SH-SY5Y (cell line): ENCODE measurements at regions not wholly inside any gene's neighbourhood (a gene's known extent, or its start where the extent isn't known, plus 50 kb on each side); places are given as distances from the start of the nearest gene placed in this dataset.

Experiments
- GATA2 ChIP-seq: IDR thresholded peaks from 2 replicates; pipeline ENCODE4 v1.6.1; 2011; ENCODE audit warnings: mild to moderate bottlenecking, low read depth, low read length
- GATA3 ChIP-seq: IDR thresholded peaks from 2 replicates; pipeline ENCODE4 v1.6.1; 2011; ENCODE audit warnings: low read depth, mild to moderate bottlenecking, low read length, moderate library complexity

DNA sequence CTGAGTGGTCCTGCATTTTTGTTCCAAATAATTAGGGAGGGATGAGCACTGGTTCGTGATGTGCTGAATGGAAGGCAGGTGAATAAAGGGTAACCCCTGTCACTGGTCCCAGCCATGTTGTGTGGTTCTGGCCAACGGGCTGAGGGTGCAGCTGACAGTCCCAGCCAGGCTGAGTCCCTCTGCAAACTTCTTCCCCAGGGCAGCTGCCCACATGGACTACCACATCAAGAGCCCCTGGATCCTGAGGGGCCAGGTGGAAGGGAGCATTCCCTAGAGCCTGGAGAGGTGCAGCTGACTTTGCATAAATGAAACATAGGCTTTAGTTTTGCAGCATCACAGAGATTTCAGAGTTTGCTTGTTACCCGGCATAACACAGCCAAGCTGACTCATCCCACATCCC, 219.8 kb upstream of the MYT1L start:
- no peak for TF ChIP-seq GATA2
- no peak for TF ChIP-seq GATA3
